ENCODE measurements at regions not wholly inside any gene's neighbourhood (a gene's known extent, or its start where the extent isn't known, plus 50 kb on each side); places are given as distances from the start of the nearest gene placed in this dataset.

DNA sequence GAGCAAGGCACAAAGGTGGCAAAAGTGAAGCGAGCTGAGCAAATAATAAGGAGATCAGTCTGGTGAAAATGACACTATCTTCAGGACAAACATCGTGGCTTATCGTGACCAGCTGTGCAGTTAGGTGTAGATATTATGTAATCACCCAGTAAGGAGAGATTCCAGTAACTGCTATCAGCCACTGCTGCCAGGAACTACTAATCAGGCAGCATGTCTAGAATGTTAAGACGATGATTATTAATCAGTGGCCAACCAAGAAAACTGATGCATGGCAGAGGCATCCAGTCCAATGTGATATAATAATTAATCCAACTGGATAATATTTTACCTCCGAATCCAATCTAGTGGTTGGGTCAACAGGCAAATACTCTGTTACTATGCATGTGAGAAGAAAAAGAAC is 252.7 kb upstream of the ZPLD1 start:
- TF ChIP-seq, protein P1, sequence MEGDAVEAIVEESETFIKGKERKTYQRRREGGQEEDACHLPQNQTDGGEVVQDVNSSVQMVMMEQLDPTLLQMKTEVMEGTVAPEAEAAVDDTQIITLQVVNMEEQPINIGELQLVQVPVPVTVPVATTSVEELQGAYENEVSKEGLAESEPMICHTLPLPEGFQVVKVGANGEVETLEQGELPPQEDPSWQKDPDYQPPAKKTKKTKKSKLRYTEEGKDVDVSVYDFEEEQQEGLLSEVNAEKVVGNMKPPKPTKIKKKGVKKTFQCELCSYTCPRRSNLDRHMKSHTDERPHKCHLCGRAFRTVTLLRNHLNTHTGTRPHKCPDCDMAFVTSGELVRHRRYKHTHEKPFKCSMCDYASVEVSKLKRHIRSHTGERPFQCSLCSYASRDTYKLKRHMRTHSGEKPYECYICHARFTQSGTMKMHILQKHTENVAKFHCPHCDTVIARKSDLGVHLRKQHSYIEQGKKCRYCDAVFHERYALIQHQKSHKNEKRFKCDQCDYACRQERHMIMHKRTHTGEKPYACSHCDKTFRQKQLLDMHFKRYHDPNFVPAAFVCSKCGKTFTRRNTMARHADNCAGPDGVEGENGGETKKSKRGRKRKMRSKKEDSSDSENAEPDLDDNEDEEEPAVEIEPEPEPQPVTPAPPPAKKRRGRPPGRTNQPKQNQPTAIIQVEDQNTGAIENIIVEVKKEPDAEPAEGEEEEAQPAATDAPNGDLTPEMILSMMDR (conservative IDR thresholded peaks at IDR 0.05) = no peak
- H3K27ac ChIP-seq = peak overlapping the region; percentile 87

- no peak overlapping the region for H3K27ac ChIP-seq
- TF ChIP-seq, protein P1 (conservative IDR thresholded peaks at IDR 0.05) = no peak
These were observed 251.6 kb upstream of the ZPLD1 start for GRCh38 chr3:102183186-102183585.

DNA sequence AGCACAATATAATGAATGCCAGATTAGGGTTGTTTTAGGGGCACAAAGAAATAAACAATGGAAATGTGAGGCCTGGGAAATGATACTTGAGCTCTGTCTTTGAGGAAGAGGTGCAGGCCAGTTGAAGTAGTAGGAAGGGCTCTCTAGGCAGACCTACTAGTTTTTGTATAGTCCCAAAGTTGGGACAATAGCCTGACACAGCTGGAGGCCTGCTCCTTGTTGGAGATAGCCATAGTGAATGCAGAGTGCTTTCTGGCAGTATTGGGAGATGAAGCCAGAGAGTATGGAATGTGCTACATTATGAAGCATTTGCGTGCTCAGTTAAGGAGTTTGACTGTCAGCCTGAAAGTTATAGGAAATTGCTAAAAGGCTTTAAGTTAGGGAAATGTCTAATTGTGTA is 251.2 kb upstream of the ZPLD1 start:
- H3K27ac ChIP-seq = no peak overlapping the region
- TF ChIP-seq, protein P1 (conservative IDR thresholded peaks at IDR 0.05) = no peak

DNA sequence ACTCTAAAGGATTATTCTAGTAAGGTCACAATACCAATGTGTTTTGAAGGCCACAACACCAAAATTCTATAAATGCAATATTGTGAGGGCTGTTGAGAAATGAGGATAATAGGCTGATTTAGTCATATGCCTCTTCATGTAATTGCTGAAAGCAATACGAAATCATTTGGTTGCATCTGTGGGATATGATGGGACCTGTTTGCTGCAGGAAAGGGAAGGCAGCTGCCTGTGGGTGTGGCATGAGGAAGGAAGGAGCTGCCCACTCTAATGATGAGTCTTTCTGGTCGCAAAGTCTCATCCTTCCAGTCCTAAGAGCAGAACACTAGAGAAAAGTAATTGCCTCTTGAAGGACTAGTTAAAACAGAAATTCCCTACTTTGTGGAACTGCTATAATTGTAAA is 245.3 kb upstream of the ZPLD1 start:
- TF ChIP-seq, protein P1 (conservative IDR thresholded peaks at IDR 0.05) = no peak
- H3K27ac ChIP-seq = no peak overlapping the region

- TF ChIP-seq, protein P1 (conservative IDR thresholded peaks at IDR 0.05) = no peak
- H3K27ac ChIP-seq = peak overlapping the region; percentile 34
These were observed 244.7 kb upstream of the ZPLD1 start for GRCh38 chr3:102189956-102190723.

- TF ChIP-seq, protein P1 (conservative IDR thresholded peaks at IDR 0.05) = no peak
- H3K27ac ChIP-seq = no peak overlapping the region
These were observed 242.2 kb upstream of the ZPLD1 start for GRCh38 chr3:102192575-102192974.

DNA sequence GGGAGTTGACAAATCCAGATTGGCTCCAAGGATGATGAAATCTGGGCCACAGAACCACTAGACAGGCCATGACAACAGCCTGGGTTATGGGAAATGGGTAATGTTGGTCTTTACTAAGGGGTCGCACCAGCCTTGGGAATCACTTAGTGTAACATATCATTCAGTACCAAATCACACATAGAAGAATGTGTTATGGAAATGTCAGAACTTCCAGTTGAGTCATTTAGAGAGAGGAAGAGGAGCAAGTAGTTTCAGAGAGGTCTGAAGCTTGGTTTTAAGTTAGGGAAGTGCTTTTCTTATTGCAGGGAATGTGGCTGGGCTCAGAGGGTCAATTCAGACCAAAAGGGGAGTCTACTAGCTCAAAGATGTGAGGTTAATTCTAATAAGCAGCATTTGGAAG is 241.6 kb upstream of the ZPLD1 start:
- TF ChIP-seq, protein P1 (conservative IDR thresholded peaks at IDR 0.05) = no peak
- no peak overlapping the region for H3K27ac ChIP-seq

Measured in VCaP (cell line).